Spinal cord (tissue), 9 donors: ENCODE measurements at regions not wholly inside any gene's neighbourhood (a gene's known extent, or its start where the extent isn't known, plus 50 kb on each side); places are given as distances from the start of the nearest gene placed in this dataset.

Experiments
- DNase-seq, 6 donors: peaks; one replicate each; pipeline versions ENCODE4 v3.0.0 to v3.0.0-alpha.2; 2013 to 2015; ENCODE audit warnings: low spot score in 6 of 6, low read depth in 4 of 6
- H3K27ac ChIP-seq: one replicate; pipeline ENCODE4 v1.5.1; 2013; ENCODE audit warnings: low read depth, low read length, control low read depth
- H3K27me3 ChIP-seq: one replicate; pipeline ENCODE4 v1.6.1; 2013; ENCODE audit warnings: low read length; ENCODE audit not compliant: control insufficient read depth, insufficient read depth
- H3K36me3 ChIP-seq: one replicate; pipeline ENCODE4 v1.6.1; 2013; ENCODE audit warnings: low read length; ENCODE audit not compliant: control insufficient read depth, insufficient read depth
- H3K4me1 ChIP-seq: one replicate; pipeline ENCODE4 v1.6.1; 2013; ENCODE audit warnings: low read length; ENCODE audit not compliant: control insufficient read depth, insufficient read depth
- H3K4me3 ChIP-seq: one replicate; pipeline ENCODE4 v1.5.1; 2013; ENCODE audit warnings: low read depth, low read length, control low read depth
- H3K9me3 ChIP-seq: one replicate; pipeline ENCODE4 v1.6.1; 2013; ENCODE audit warnings: low read length; ENCODE audit not compliant: control insufficient read depth, insufficient read depth
- WGBS: methylation state at CpG from one replicate; pipeline ENCODE4 v1.1.5; 2013; ENCODE audit warnings: missing lambda C conversion rate; ENCODE audit not compliant: insufficient coverage; 5-methylcytosine and 5-hydroxymethylcytosine counted together
- donor health status: healthy.

GRCh38 chr12:58544281-58544680, 376.0 kb downstream of the LRIG3 start:
- no peak for DNase-seq
- Histone ChIP-seq H3K36me3 (no peaks in the 10 kb centered on the region), H3K4me1 (no peaks in the 10 kb centered on the region), H3K27me3 (no peaks in the 10 kb centered on the region), H3K9me3 (no peaks in the 10 kb centered on the region), H3K27ac (no peak overlapping the region), H3K4me3 (no peak overlapping the region)
- WGBS, result 100% methylated on average over 1 of the region's 1 CpG

- no peaks in the 10 kb centered on the region for H3K4me1 ChIP-seq
- H3K4me3 ChIP-seq, result no peak overlapping the region
- DNase-seq, result no peak
- H3K27ac ChIP-seq, result no peak overlapping the region
- no peaks in the 10 kb centered on the region for H3K36me3 ChIP-seq
- no peaks in the 10 kb centered on the region for H3K9me3 ChIP-seq
- no peaks in the 10 kb centered on the region for H3K27me3 ChIP-seq
Measured at GRCh38 chr12:58547217-58547616, 373.1 kb downstream of the LRIG3 start.

- H3K27me3 ChIP-seq, result no peaks in the 10 kb centered on the region
- H3K27ac ChIP-seq, result no peak overlapping the region
- no peak for DNase-seq
- H3K4me3 ChIP-seq, result no peak overlapping the region
- no CpG with 5 or more reads among the region's 3 CpGs for WGBS
- H3K4me1 ChIP-seq, result no peaks in the 10 kb centered on the region
- H3K9me3 ChIP-seq, result no peaks in the 10 kb centered on the region
- no peaks in the 10 kb centered on the region for H3K36me3 ChIP-seq
Measured at GRCh38 chr12:58548801-58549200, 371.5 kb downstream of the LRIG3 start.

GRCh38 chr12:58554522-58555157, 365.7 kb downstream of the LRIG3 start:
- H3K4me1 ChIP-seq, result no peaks in the 10 kb centered on the region
- no peak for DNase-seq
- WGBS, result 91% methylated on average over 4 of the region's 5 CpGs
- H3K27me3 ChIP-seq, result no peaks in the 10 kb centered on the region
- H3K9me3 ChIP-seq, result no peaks in the 10 kb centered on the region
- no peak overlapping the region for H3K4me3 ChIP-seq
- H3K36me3 ChIP-seq, result no peaks in the 10 kb centered on the region
- H3K27ac ChIP-seq, result no peak overlapping the region

GRCh38 chr12:58557171-58557570, 363.1 kb downstream of the LRIG3 start:
- no peak for DNase-seq
- WGBS, result no CpG with 5 or more reads among the region's 3 CpGs
- no peaks in the 10 kb centered on the region for H3K9me3 ChIP-seq

GRCh38 chr12:58557661-58558060, 362.6 kb downstream of the LRIG3 start:
- Histone ChIP-seq H3K27ac (no peak overlapping the region), H3K9me3 (no peaks in the 10 kb centered on the region), H3K27me3 (no peaks in the 10 kb centered on the region), H3K4me3 (no peak overlapping the region), H3K4me1 (no peaks in the 10 kb centered on the region), H3K36me3 (no peaks in the 10 kb centered on the region)
- no peak for DNase-seq
- no CpG with 5 or more reads among the region's 1 CpG for WGBS

More at GRCh38 chr12:58557171-58557570, 363.1 kb downstream of the LRIG3 start:
- Histone ChIP-seq H3K36me3 (no peaks in the 10 kb centered on the region), H3K27ac (no peak overlapping the region), H3K4me1 (no peaks in the 10 kb centered on the region), H3K27me3 (no peaks in the 10 kb centered on the region), H3K4me3 (no peak overlapping the region)

GRCh38 chr12:58563621-58564020, 356.7 kb downstream of the LRIG3 start:
- H3K36me3 ChIP-seq, result no peaks in the 10 kb centered on the region
- DNase-seq, result no peak
- H3K4me1 ChIP-seq, result no peaks in the 10 kb centered on the region
- H3K27ac ChIP-seq, result no peak overlapping the region
- H3K9me3 ChIP-seq, result no peaks in the 10 kb centered on the region
- no peaks in the 10 kb centered on the region for H3K27me3 ChIP-seq
- no peak overlapping the region for H3K4me3 ChIP-seq

GRCh38 chr12:58564721-58565120, 355.6 kb downstream of the LRIG3 start:
- no peaks in the 10 kb centered on the region for H3K36me3 ChIP-seq
- H3K4me3 ChIP-seq, result no peak overlapping the region
- 57% methylated on average over 1 of the region's 1 CpG for WGBS
- DNase-seq, result peak in 1 of 6 donors; percentile 14
- H3K27me3 ChIP-seq, result no peaks in the 10 kb centered on the region
- no peak overlapping the region for H3K27ac ChIP-seq
- no peaks in the 10 kb centered on the region for H3K9me3 ChIP-seq
- H3K4me1 ChIP-seq, result no peaks in the 10 kb centered on the region

- Histone ChIP-seq H3K9me3 (no peaks in the 10 kb centered on the region), H3K27me3 (no peaks in the 10 kb centered on the region), H3K4me3 (no peak overlapping the region), H3K4me1 (no peaks in the 10 kb centered on the region), H3K36me3 (no peaks in the 10 kb centered on the region), H3K27ac (no peak overlapping the region)
- DNase-seq, result no peak
- WGBS, result 94% methylated on average over 2 of the region's 3 CpGs
Measured at GRCh38 chr12:58566599-58566998, 353.7 kb downstream of the LRIG3 start.

GRCh38 chr12:58567189-58567588, 353.1 kb downstream of the LRIG3 start:
- no peaks in the 10 kb centered on the region for H3K36me3 ChIP-seq
- 83% methylated on average over 1 of the region's 1 CpG for WGBS
- no peak for DNase-seq
- H3K27ac ChIP-seq, result no peak overlapping the region
- no peak overlapping the region for H3K4me3 ChIP-seq
- H3K27me3 ChIP-seq, result no peaks in the 10 kb centered on the region
- no peaks in the 10 kb centered on the region for H3K4me1 ChIP-seq
- H3K9me3 ChIP-seq, result no peaks in the 10 kb centered on the region
